ENCODE measurements at regions not wholly inside any gene's neighbourhood (a gene's known extent, or its start where the extent isn't known, plus 50 kb on each side); places are given as distances from the start of the nearest gene placed in this dataset.

DNA sequence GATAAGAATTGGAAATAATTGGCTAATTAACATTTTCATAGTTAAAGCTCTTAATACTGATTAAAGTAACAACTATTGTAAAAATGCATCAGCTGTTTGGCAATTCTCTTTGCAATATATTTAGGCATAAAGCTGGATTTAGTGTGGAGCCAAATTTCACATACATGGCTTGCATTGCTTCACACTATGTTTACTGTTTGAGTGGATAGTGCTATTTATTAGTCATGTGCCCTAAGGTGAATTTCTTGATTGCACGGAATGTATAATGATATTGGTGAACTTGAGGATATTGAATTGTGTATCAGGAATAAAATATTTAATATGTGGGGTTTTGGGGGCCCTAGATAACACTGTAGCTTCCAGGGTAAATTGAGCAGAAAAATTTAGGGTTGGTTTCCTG is 100.9 kb downstream of the AASDHPPT start:
- no peak for DNase-seq (ENCODE audit: low spot score)
- in situ Hi-C loops (cut with MboI; ENCODE audit: low pct_unique_long_range_greater_than_20kb, low sequenced_read_pairs, unreplicated experiment) = no loop called here
- no peak for TF ChIP-seq CTCF (IDR thresholded peaks at IDR 0.05; ENCODE audit: extremely low read depth, insufficient read depth, missing control alignments)

DNA sequence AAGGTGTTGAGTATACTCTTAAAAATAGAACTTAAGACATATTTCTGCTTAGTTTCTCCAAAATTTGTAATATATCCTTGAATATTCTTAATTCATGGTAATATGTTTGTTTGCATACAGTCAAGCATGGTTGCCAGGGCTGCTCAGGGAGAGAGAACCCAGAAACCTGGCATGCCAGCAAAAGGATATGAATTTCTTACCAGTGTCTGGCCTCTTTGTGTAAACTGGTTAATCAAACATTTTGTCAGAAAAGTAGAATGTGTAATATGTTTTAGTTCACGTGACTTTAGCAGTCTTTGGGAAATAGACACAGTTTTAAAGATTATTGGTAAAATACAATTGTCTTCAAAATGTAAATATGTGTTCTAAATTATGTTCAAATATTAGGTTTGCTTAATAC is 101.6 kb downstream of the AASDHPPT start:
- in situ Hi-C loops (cut with MboI; ENCODE audit: low pct_unique_long_range_greater_than_20kb, low sequenced_read_pairs, unreplicated experiment) = no loop called here
- DNase-seq (ENCODE audit: low spot score) = no peak
- TF ChIP-seq CTCF (IDR thresholded peaks at IDR 0.05; ENCODE audit: extremely low read depth, insufficient read depth, missing control alignments) = no peak

- in situ Hi-C loops (cut with MboI; ENCODE audit: low pct_unique_long_range_greater_than_20kb, low sequenced_read_pairs, unreplicated experiment) = no loop called here
- DNase-seq (ENCODE audit: low spot score) = no peak
- no peak for TF ChIP-seq CTCF (IDR thresholded peaks at IDR 0.05; ENCODE audit: extremely low read depth, insufficient read depth, missing control alignments)
Measured at GRCh38 chr11:106186630-106187029, 109.2 kb downstream of the AASDHPPT start.

GRCh38 chr11:106187860-106188456 is 110.5 kb downstream of the AASDHPPT start:
- DNase-seq (ENCODE audit: low spot score) = no peak
- in situ Hi-C loops (cut with MboI; ENCODE audit: low pct_unique_long_range_greater_than_20kb, low sequenced_read_pairs, unreplicated experiment) = no loop called here
- TF ChIP-seq CTCF (IDR thresholded peaks at IDR 0.05; ENCODE audit: extremely low read depth, insufficient read depth, missing control alignments) = no peak

- no peak for TF ChIP-seq CTCF (IDR thresholded peaks at IDR 0.05; ENCODE audit: extremely low read depth, insufficient read depth, missing control alignments)
- no peak for DNase-seq (ENCODE audit: low spot score)
- in situ Hi-C loops (cut with MboI; ENCODE audit: low pct_unique_long_range_greater_than_20kb, low sequenced_read_pairs, unreplicated experiment) = no loop called here
Measured at GRCh38 chr11:106193956-106194355, 116.5 kb downstream of the AASDHPPT start.

DNA sequence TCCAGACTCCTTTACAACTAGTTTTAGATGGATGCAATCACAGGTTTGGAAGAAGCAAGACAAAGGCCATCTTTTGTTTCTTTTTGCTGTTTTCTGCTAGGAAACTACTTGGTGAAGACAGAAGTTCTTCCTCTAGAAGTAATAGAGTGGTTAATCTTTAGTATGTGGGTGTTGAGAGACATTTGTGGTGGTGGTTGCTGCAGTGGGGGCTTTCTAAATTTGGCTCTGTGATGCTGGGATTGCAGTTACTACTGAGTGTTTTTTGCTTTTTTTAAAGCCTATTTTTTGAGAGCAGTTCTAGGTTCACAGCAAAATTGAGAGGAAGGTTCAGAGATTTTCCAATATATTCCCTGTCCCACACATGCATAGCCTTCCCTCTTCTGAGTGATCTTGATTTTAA is 120.0 kb downstream of the AASDHPPT start:
- in situ Hi-C loops (cut with MboI; ENCODE audit: low pct_unique_long_range_greater_than_20kb, low sequenced_read_pairs, unreplicated experiment) = no loop called here
- no peak for TF ChIP-seq CTCF (IDR thresholded peaks at IDR 0.05; ENCODE audit: extremely low read depth, insufficient read depth, missing control alignments)
- DNase-seq (ENCODE audit: low spot score) = no peak
